Astrocyte (in vitro differentiated cells and primary cell): ENCODE measurements at regions not wholly inside any gene's neighbourhood (a gene's known extent, or its start where the extent isn't known, plus 50 kb on each side); places are given as distances from the start of the nearest gene placed in this dataset.

ENCODE experiments used
- EZH2 ChIP-seq: IDR thresholded peaks from 2 replicates; pipeline ENCODE4 v1.6.1; 2012; ENCODE audit warnings: mild to moderate bottlenecking, low read length, inconsistent platforms; ENCODE audit not compliant: insufficient read depth
- TF ChIP-seq, protein P1 (sequence below): IDR thresholded peaks from 2 replicates; pipeline ENCODE4 v1.5.1; 2011; ENCODE audit warnings: low read depth, mild to moderate bottlenecking, inconsistent platforms, low read length, moderate library complexity; ENCODE audit not compliant: insufficient read depth

- TF ChIP-seq, protein P1, sequence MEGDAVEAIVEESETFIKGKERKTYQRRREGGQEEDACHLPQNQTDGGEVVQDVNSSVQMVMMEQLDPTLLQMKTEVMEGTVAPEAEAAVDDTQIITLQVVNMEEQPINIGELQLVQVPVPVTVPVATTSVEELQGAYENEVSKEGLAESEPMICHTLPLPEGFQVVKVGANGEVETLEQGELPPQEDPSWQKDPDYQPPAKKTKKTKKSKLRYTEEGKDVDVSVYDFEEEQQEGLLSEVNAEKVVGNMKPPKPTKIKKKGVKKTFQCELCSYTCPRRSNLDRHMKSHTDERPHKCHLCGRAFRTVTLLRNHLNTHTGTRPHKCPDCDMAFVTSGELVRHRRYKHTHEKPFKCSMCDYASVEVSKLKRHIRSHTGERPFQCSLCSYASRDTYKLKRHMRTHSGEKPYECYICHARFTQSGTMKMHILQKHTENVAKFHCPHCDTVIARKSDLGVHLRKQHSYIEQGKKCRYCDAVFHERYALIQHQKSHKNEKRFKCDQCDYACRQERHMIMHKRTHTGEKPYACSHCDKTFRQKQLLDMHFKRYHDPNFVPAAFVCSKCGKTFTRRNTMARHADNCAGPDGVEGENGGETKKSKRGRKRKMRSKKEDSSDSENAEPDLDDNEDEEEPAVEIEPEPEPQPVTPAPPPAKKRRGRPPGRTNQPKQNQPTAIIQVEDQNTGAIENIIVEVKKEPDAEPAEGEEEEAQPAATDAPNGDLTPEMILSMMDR = no peak
- TF ChIP-seq EZH2 = no peak
These were observed 717.7 kb downstream of the GBE1 start for GRCh38 chr3:81043660-81044199.
